CD14-positive monocyte (primary cell): ENCODE measurements at regions not wholly inside any gene's neighbourhood (a gene's known extent, or its start where the extent isn't known, plus 50 kb on each side); places are given as distances from the start of the nearest gene placed in this dataset.

Experiments used
- DNase-seq, 3 donors: peaks; one replicate each; pipeline ENCODE4 v3.0.0-alpha.2; 2011 to 2022
- H2AFZ ChIP-seq: 2 replicates; pipeline ENCODE4 v1.6.0; 2012; ENCODE audit warnings: mild to moderate bottlenecking, low read depth, low read length, inconsistent platforms; ENCODE audit not compliant: insufficient read depth, poor library complexity, severe bottlenecking
- H3K27ac ChIP-seq, 2 donors: 1 replicate in 1 of 2; 2 replicates in 1 of 2; pipeline ENCODE4 v1.5.1; 2012 to 2013; ENCODE audit warnings: low read length in 2 of 2, control low read depth in 1 of 2, inconsistent platforms in 1 of 2, low read depth in 1 of 2, mild to moderate bottlenecking in 1 of 2
- H3K27me3 ChIP-seq, 2 donors: one replicate each; pipeline versions ENCODE4 v1.6.0 to v1.6.1; 2011 to 2013; ENCODE audit warnings: low read length in 2 of 2; ENCODE audit not compliant: control insufficient read depth in 2 of 2, insufficient read depth in 2 of 2
- H3K36me3 ChIP-seq, 2 donors: replicated peaks in 1 of 2; 1 replicate in 1 of 2; 2 replicates in 1 of 2; pipeline versions ENCODE4 v1.5.1 to v1.6.1; 2012 to 2013; ENCODE audit warnings: low read length in 2 of 2, control low read depth in 1 of 2, inconsistent platforms in 1 of 2, mild to moderate bottlenecking in 1 of 2; ENCODE audit not compliant: insufficient read depth in 2 of 2, control insufficient read depth in 1 of 2
- H3K4me1 ChIP-seq, 2 donors: 1 replicate in 1 of 2; 2 replicates in 1 of 2; pipeline versions ENCODE4 v1.5.1 to v1.6.1; 2012 to 2013; ENCODE audit warnings: low read length in 2 of 2, control low read depth in 1 of 2, inconsistent platforms in 1 of 2, mild to moderate bottlenecking in 1 of 2, moderate library complexity in 1 of 2; ENCODE audit not compliant: insufficient read depth in 2 of 2, control insufficient read depth in 1 of 2
- H3K4me2 ChIP-seq: replicated peaks from 2 replicates; pipeline ENCODE3; 2012; ENCODE audit warnings: low read length, moderate library complexity, mild to moderate bottlenecking; ENCODE audit not compliant: poor library complexity, severe bottlenecking; ENCODE audit errors: extremely low read depth
- H3K4me3 ChIP-seq, 3 experiments: fragments of 200-600 bp in 1 of 3; sonication (generic) in 1 of 3; replicated peaks in 1 of 3; 1 replicate in 2 of 3; 2 replicates in 1 of 3; pipeline ENCODE4 v1.5.1; 2011 to 2013; ENCODE audit warnings: low read length in 3 of 3, mild to moderate bottlenecking in 3 of 3, control low read depth in 2 of 3, low read depth in 2 of 3, inconsistent platforms in 1 of 3, moderate library complexity in 1 of 3
- H3K79me2 ChIP-seq: 2 replicates; pipeline ENCODE4 v1.6.0; 2012; ENCODE audit warnings: mild to moderate bottlenecking, control low read depth, inconsistent platforms, low read length, moderate library complexity; ENCODE audit not compliant: insufficient read depth
- H3K9ac ChIP-seq: 2 replicates; pipeline ENCODE4 v1.6.0; 2017; ENCODE audit warnings: low read length, mild to moderate bottlenecking; ENCODE audit not compliant: insufficient read depth, poor library complexity, severe bottlenecking
- H3K9me3 ChIP-seq, 2 donors: replicated peaks in 1 of 2; 1 replicate in 1 of 2; 2 replicates in 1 of 2; pipeline versions ENCODE4 v1.5.1 to v1.6.1; 2012 to 2013; ENCODE audit warnings: low read length in 2 of 2, control low read depth in 1 of 2; ENCODE audit not compliant: control insufficient read depth in 1 of 2, insufficient read depth in 1 of 2
- H4K20me1 ChIP-seq: 2 replicates; pipeline ENCODE4 v1.6.0; 2012; ENCODE audit warnings: mild to moderate bottlenecking, low read length, control low read depth, moderate library complexity; ENCODE audit not compliant: insufficient read depth
- H3K27ac Mint-ChIP-seq, 7 donors: one replicate each; pipeline ENCODE4 v1.8.0; 2020; ENCODE audit warnings: mild to moderate bottlenecking in 7 of 7, mixed read lengths in 7 of 7, moderate library complexity in 6 of 7, inconsistent platforms in 2 of 7
- H3K27me3 Mint-ChIP-seq, 3 donors: one replicate each; pipeline ENCODE4 v1.8.0; 2021 to 2022; ENCODE audit warnings: low read depth in 3 of 3, mild to moderate bottlenecking in 3 of 3, mixed read lengths in 3 of 3, moderate library complexity in 3 of 3, inconsistent platforms in 1 of 3
- H3K36me3 Mint-ChIP-seq, 2 donors: one replicate each; pipeline ENCODE4 v1.8.0; 2020; ENCODE audit warnings: mixed read lengths in 2 of 2, inconsistent platforms in 1 of 2, mild to moderate bottlenecking in 1 of 2
- H3K4me1 Mint-ChIP-seq: one replicate; pipeline ENCODE4 v1.8.0; 2020; ENCODE audit warnings: mild to moderate bottlenecking, mixed read lengths
- H3K4me3 Mint-ChIP-seq, 2 donors: one replicate each; pipeline ENCODE4 v1.8.0; 2020; ENCODE audit warnings: mild to moderate bottlenecking in 2 of 2, mixed read lengths in 2 of 2, moderate library complexity in 1 of 2
- H3K9me3 Mint-ChIP-seq, 7 donors: one replicate each; pipeline ENCODE4 v1.8.0; 2020 to 2022; ENCODE audit warnings: mixed read lengths in 7 of 7, mild to moderate bottlenecking in 6 of 7, moderate library complexity in 6 of 7, inconsistent platforms in 2 of 7
- CTCF ChIP-seq: fragments of 200-600 bp; IDR thresholded peaks from one replicate; pipeline ENCODE4 v1.8.0; 2022; ENCODE audit warnings: antibody characterized with exemption, mild to moderate bottlenecking
- WGBS: methylation state at CpG from one replicate; pipeline ENCODE4 v1.1.5; 2013; ENCODE audit warnings: missing lambda C conversion rate; ENCODE audit not compliant: insufficient coverage; 5-methylcytosine and 5-hydroxymethylcytosine counted together
- intact Hi-C, 2 donors: fragments of 100-400 bp; cut with micrococcal nuclease; formaldehyde crosslinking; loops; one replicate each; pipeline versions ENCODE4 v1.15.0 to v1.15.1; 2023

GRCh38 chrX:3549411-3549911 lies 164.0 kb downstream of the PRKX start:
- 37% methylated on average over 8 of the region's 13 CpGs for WGBS
- Histone ChIP-seq H3K9me3 (no peaks in the 10 kb centered on the region), H3K27ac (no peak overlapping the region), H3K36me3 (no peaks in the 10 kb centered on the region), H3K4me2 (no peak overlapping the region), H3K79me2 (no peaks in the 10 kb centered on the region), H3K9ac (no peak overlapping the region), H3K4me1 (peaks cover 0 to 4% of the 10 kb centered on the region in 2 donors), H4K20me1 (no peaks in the 10 kb centered on the region), H3K4me3 (no peak overlapping the region), H3K27me3 (no peaks in the 10 kb centered on the region), H2AFZ (no peak overlapping the region)
- Mint-ChIP-seq H3K9me3 (peaks cover 0 to 7% (median 0%) of the 10 kb centered on the region in 7 donors), H3K4me1 (peaks cover 17% of the 10 kb centered on the region), H3K36me3 (no peaks in the 10 kb centered on the region), H3K4me3 (peak overlapping the region in 1 of 2 donors; percentile 26), H3K27me3 (peaks cover 2 to 3% (median 3%) of the 10 kb centered on the region in 3 donors), H3K27ac (no peak overlapping the region)
- no peak for DNase-seq
- intact Hi-C loops: no loop called here
- no peak for TF ChIP-seq CTCF

DNA sequence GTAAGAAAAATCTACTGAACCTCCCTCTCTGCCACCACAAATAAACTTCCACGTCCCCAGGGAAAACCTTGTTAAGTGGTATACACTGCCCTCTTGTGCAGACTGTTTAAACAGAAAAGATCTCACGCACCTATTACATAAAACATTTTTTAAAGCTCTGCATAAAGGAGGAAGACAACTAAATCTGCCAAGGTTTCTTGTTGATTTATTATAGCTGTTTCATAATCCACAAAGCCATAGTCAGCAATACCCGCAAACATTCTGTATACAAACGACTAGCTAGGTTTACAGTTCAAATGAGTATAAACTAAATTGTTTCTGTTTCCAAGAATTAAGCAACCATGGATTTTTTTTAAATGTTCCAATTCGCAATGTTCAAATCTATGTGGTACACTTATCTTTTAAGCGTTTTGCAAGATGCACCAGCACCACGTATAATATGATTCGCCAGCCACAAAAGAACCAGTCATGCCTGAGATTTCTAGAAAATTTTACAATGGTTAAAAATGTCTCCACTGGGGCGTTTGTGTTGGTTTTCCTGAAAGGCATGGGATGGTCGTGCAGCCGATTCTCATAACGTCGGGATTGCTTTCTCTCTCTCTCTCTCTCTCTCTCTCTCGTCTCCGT lies 164.6 kb downstream of the PRKX start:
- H3K36me3 ChIP-seq: no peaks in the 10 kb centered on the region
- TF ChIP-seq CTCF: no peak
- Mint-ChIP-seq H3K4me3 (no peak overlapping the region), H3K4me1 (peaks cover 17% of the 10 kb centered on the region), H3K27ac (no peak overlapping the region), H3K27me3 (peaks cover 2 to 4% (median 3%) of the 10 kb centered on the region in 3 donors), H3K36me3 (no peaks in the 10 kb centered on the region), H3K9me3 (peaks cover 0 to 7% (median 0%) of the 10 kb centered on the region in 7 donors)
- no peak overlapping the region for H3K9ac ChIP-seq
- WGBS: no CpG with 5 or more reads among the region's 15 CpGs
- no peaks in the 10 kb centered on the region for H3K9me3 ChIP-seq
- H3K27ac ChIP-seq: no peak overlapping the region
- no peaks in the 10 kb centered on the region for H3K27me3 ChIP-seq
- H3K4me2 ChIP-seq: no peak overlapping the region
- H2AFZ ChIP-seq: no peak overlapping the region
- no peak overlapping the region for H3K4me3 ChIP-seq
- peak in 1 of 3 donors; percentile 0 for DNase-seq
- no peaks in the 10 kb centered on the region for H4K20me1 ChIP-seq
- no peaks in the 10 kb centered on the region for H3K79me2 ChIP-seq
- H3K4me1 ChIP-seq: peaks cover 0 to 4% of the 10 kb centered on the region in 2 donors
- intact Hi-C loops: no loop called here
